SK-N-SH treated with all-trans-retinoic acid at 6 μM for 48 hours (cell line): ENCODE measurements at regions not wholly inside any gene's neighbourhood (a gene's known extent, or its start where the extent isn't known, plus 50 kb on each side); places are given as distances from the start of the nearest gene placed in this dataset.

Experiments
- ATAC-seq: fragments of 200-7000 bp; cut with Tn5 transposase; 3 replicates; pipeline ENCODE4 v1.9.1; 2020; ENCODE audit warnings: mild to moderate bottlenecking, moderate library complexity
- ARNTL ChIP-seq: fragments of 450-650 bp; formaldehyde crosslinking; IDR thresholded peaks from 2 replicates; pipeline ENCODE4 v1.5.0; 2020; ENCODE audit warnings: low read depth, mild to moderate bottlenecking, moderate library complexity, borderline replicate concordance
- CSDC2 ChIP-seq: fragments of 250-450 bp; sonication (Bioruptor Pico); IDR thresholded peaks from 2 replicates; pipeline ENCODE4 v1.5.0; 2020; ENCODE audit warnings: mild to moderate bottlenecking, moderate library complexity
- CSRNP3 ChIP-seq: fragments of 250-450 bp; sonication (Bioruptor Pico); IDR thresholded peaks from 2 replicates; pipeline ENCODE4 v1.5.1; 2021; ENCODE audit warnings: mild to moderate bottlenecking, moderate library complexity
- GLIS3 ChIP-seq: fragments of 250-450 bp; sonication (Bioruptor Pico); IDR thresholded peaks from 2 replicates; pipeline ENCODE4 v1.5.0; 2020; ENCODE audit warnings: mild to moderate bottlenecking, moderate library complexity
- ISL1 ChIP-seq: fragments of 250-450 bp; sonication (Bioruptor Pico); IDR thresholded peaks from 2 replicates; pipeline ENCODE4 v2.1.2; 2022; ENCODE audit warnings: mild to moderate bottlenecking, moderate library complexity
- OSR1 ChIP-seq: fragments of 250-450 bp; sonication (Bioruptor Pico); IDR thresholded peaks from 2 replicates; pipeline ENCODE4 v1.8.0; 2022; ENCODE audit warnings: moderate library complexity, mild to moderate bottlenecking, inconsistent platforms
- PPARA ChIP-seq: fragments of 250-450 bp; sonication (Bioruptor Pico); IDR thresholded peaks from 2 replicates; pipeline ENCODE4 v1.5.0; 2020; ENCODE audit warnings: mild to moderate bottlenecking, borderline replicate concordance
- SNAI2 ChIP-seq: fragments of 250-450 bp; sonication (Bioruptor Pico); IDR thresholded peaks from 2 replicates; pipeline ENCODE4 v1.5.0; 2020; ENCODE audit warnings: mild to moderate bottlenecking, moderate library complexity
- TCF4 ChIP-seq: fragments of 250-450 bp; sonication (Bioruptor Pico); IDR thresholded peaks from 2 replicates; pipeline ENCODE4 v1.8.0; 2021; ENCODE audit warnings: mild to moderate bottlenecking, moderate library complexity, borderline replicate concordance
- TOX ChIP-seq: fragments of 250-450 bp; sonication (Bioruptor Pico); IDR thresholded peaks from 2 replicates; pipeline ENCODE4 v1.8.0; 2021; ENCODE audit warnings: mild to moderate bottlenecking, moderate library complexity, borderline replicate concordance
- TSHZ2 ChIP-seq: fragments of 250-450 bp; sonication (Bioruptor Pico); IDR thresholded peaks from 2 replicates; pipeline ENCODE4 v1.5.0; 2020; ENCODE audit warnings: mild to moderate bottlenecking, moderate library complexity
- ZC3H10 ChIP-seq: fragments of 250-450 bp; sonication (Bioruptor Pico); IDR thresholded peaks from 2 replicates; pipeline ENCODE4 v1.5.1; 2021; ENCODE audit warnings: mild to moderate bottlenecking, moderate library complexity
- ZFP3 ChIP-seq: fragments of 250-450 bp; sonication (Bioruptor Pico); IDR thresholded peaks from 2 replicates; pipeline ENCODE4 v1.5.0; 2020; ENCODE audit warnings: mild to moderate bottlenecking, moderate library complexity
- ZFP30 ChIP-seq: fragments of 450-650 bp; formaldehyde crosslinking; IDR thresholded peaks from 2 replicates; pipeline ENCODE4 v1.5.0; 2022; ENCODE audit warnings: mild to moderate bottlenecking, moderate library complexity
- ZNF565 ChIP-seq: fragments of 450-650 bp; formaldehyde crosslinking; conservative IDR thresholded peaks from 2 replicates; pipeline ENCODE4 v1.5.0; 2020; ENCODE audit warnings: low read depth, mild to moderate bottlenecking, moderate library complexity
- ZNF70 ChIP-seq: fragments of 450-650 bp; formaldehyde crosslinking; IDR thresholded peaks from 2 replicates; pipeline ENCODE4 v1.5.0; 2020; ENCODE audit warnings: mild to moderate bottlenecking, moderate library complexity
- ZNF8 ChIP-seq: fragments of 450-650 bp; formaldehyde crosslinking; IDR thresholded peaks from 2 replicates; pipeline ENCODE4 v1.5.0; 2020; ENCODE audit warnings: mild to moderate bottlenecking, moderate library complexity
- TF ChIP-seq, protein P1 (sequence below): fragments of 250-450 bp; sonication (Bioruptor Pico); IDR thresholded peaks from 2 replicates; pipeline ENCODE4 v1.8.0; 2020; ENCODE audit warnings: mild to moderate bottlenecking, moderate library complexity, borderline replicate concordance
- TF ChIP-seq, protein P2 (sequence below): fragments of 250-450 bp; sonication (Bioruptor Pico); IDR thresholded peaks from 2 replicates; pipeline ENCODE4 v1.5.1; 2020; ENCODE audit warnings: low read depth, mild to moderate bottlenecking, moderate library complexity
- TF ChIP-seq, protein P3 (sequence below): fragments of 250-450 bp; sonication (Bioruptor Pico); IDR thresholded peaks from 2 replicates; pipeline ENCODE4 v1.8.0; 2021; ENCODE audit warnings: low read depth, mild to moderate bottlenecking, moderate library complexity, borderline replicate concordance

GRCh38 chr4:103354006-103354405 lies 155.9 kb upstream of the CENPE start:
- ATAC-seq: no peak
- TF ChIP-seq ZNF8 (CRISPR knock-in tag): no peak

DNA sequence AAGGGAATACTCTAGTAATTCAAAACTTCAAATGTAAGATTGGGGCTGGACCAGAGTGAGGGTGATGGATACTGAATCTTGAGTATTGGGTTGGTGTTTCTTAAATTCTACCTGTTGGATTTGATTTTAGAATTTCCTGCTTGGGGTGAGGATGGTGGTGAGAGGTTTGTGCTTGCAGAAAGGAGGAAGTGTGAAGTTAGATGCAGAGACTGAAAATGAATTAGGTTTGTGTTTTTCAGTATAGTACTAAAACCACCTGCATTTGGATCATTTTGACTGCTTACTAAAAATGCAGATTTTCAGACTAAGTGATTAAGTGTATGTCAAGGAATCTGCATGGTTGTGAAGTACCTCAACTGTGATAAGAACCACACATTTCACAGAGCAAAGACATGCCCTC lies 131.5 kb upstream of the CENPE start:
- TF ChIP-seq ZFP3: no peak
- TF ChIP-seq SNAI2 (CRISPR knock-in tag): no peak
- no peak for TF ChIP-seq ARNTL (CRISPR knock-in tag)
- TF ChIP-seq ZNF70 (CRISPR knock-in tag): no peak
- no peak for TF ChIP-seq CSDC2 (CRISPR knock-in tag)

DNA sequence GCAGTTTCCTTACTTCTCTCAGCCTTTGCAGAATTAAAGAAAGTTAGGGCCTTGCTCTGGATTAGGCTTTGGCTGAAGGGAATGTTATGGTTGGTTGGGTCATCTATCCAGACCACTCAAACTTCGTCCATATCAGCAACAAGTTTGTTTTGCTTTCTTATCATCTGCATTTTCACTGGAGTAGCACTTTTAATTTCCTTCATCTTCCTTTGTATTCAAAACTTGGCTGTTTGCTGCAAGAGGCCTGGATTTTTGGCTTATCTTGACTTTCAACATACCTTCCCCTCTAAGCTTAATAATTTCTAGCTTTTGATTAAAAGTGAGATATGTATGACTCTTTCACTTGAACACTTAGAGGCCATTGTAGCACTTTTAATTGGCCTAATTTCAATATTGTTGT lies 126.7 kb upstream of the CENPE start:
- ATAC-seq: no peak
- TF ChIP-seq TOX (CRISPR knock-in tag) (no peak), SNAI2 (CRISPR knock-in tag) (no peak), PPARA (CRISPR knock-in tag) (no peak), CSDC2 (CRISPR knock-in tag) (no peak)

More for the DNA sequence above, 131.5 kb upstream of the CENPE start:
- no peak for ATAC-seq

GRCh38 chr4:103318327-103318726 lies 120.2 kb upstream of the CENPE start:
- TF ChIP-seq ZNF8 (CRISPR knock-in tag): no peak
- TF ChIP-seq ZFP3: no peak
- no peak for TF ChIP-seq ZNF70 (CRISPR knock-in tag)
- TF ChIP-seq ZNF565 (CRISPR knock-in tag): no peak
- no peak for TF ChIP-seq ZFP30
- ATAC-seq: no peak

- no peak; the same call in 2 of the 3 replicates for ATAC-seq
- no peak for TF ChIP-seq SNAI2 (CRISPR knock-in tag)
- no peak for TF ChIP-seq ZNF8 (CRISPR knock-in tag)
- TF ChIP-seq ZC3H10: no peak
- TF ChIP-seq CSDC2 (CRISPR knock-in tag): no peak
- TF ChIP-seq, protein P1, sequence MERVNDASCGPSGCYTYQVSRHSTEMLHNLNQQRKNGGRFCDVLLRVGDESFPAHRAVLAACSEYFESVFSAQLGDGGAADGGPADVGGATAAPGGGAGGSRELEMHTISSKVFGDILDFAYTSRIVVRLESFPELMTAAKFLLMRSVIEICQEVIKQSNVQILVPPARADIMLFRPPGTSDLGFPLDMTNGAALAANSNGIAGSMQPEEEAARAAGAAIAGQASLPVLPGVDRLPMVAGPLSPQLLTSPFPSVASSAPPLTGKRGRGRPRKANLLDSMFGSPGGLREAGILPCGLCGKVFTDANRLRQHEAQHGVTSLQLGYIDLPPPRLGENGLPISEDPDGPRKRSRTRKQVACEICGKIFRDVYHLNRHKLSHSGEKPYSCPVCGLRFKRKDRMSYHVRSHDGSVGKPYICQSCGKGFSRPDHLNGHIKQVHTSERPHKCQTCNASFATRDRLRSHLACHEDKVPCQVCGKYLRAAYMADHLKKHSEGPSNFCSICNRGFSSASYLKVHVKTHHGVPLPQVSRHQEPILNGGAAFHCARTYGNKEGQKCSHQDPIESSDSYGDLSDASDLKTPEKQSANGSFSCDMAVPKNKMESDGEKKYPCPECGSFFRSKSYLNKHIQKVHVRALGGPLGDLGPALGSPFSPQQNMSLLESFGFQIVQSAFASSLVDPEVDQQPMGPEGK: no peak
- TF ChIP-seq, protein P2, sequence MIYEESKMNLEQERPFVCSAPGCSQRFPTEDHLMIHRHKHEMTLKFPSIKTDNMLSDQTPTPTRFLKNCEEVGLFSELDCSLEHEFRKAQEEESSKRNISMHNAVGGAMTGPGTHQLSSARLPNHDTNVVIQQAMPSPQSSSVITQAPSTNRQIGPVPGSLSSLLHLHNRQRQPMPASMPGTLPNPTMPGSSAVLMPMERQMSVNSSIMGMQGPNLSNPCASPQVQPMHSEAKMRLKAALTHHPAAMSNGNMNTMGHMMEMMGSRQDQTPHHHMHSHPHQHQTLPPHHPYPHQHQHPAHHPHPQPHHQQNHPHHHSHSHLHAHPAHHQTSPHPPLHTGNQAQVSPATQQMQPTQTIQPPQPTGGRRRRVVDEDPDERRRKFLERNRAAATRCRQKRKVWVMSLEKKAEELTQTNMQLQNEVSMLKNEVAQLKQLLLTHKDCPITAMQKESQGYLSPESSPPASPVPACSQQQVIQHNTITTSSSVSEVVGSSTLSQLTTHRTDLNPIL (CRISPR knock-in tag): no peak
- TF ChIP-seq ZNF70 (CRISPR knock-in tag): no peak
- TF ChIP-seq TSHZ2: no peak
- TF ChIP-seq, protein P3, sequence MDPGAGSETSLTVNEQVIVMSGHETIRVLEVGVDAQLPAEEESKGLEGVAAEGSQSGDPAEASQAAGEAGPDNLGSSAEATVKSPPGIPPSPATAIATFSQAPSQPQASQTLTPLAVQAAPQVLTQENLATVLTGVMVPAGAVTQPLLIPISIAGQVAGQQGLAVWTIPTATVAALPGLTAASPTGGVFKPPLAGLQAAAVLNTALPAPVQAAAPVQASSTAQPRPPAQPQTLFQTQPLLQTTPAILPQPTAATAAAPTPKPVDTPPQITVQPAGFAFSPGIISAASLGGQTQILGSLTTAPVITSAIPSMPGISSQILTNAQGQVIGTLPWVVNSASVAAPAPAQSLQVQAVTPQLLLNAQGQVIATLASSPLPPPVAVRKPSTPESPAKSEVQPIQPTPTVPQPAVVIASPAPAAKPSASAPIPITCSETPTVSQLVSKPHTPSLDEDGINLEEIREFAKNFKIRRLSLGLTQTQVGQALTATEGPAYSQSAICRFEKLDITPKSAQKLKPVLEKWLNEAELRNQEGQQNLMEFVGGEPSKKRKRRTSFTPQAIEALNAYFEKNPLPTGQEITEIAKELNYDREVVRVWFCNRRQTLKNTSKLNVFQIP: no peak
- no peak for TF ChIP-seq GLIS3 (CRISPR knock-in tag)
- no peak for TF ChIP-seq ISL1 (CRISPR knock-in tag)
- TF ChIP-seq TOX (CRISPR knock-in tag): no peak
- no peak for TF ChIP-seq ZFP30
- no peak for TF ChIP-seq OSR1 (CRISPR knock-in tag)
- TF ChIP-seq ZNF565 (CRISPR knock-in tag): no peak
- TF ChIP-seq CSRNP3 (CRISPR knock-in tag): no peak
- no peak for TF ChIP-seq TCF4 (CRISPR knock-in tag)
Observed at GRCh38 chr4:103308248-103308561, 110.1 kb upstream of the CENPE start.
